Heart right ventricle (tissue), 16 donors: ENCODE measurements at regions not wholly inside any gene's neighbourhood (a gene's known extent, or its start where the extent isn't known, plus 50 kb on each side); places are given as distances from the start of the nearest gene placed in this dataset.

Experiments
- ATAC-seq, 8 donors: fragments of 200-7000 bp; cut with Tn5 transposase; one replicate each; pipeline ENCODE4 v1.9.1; 2020; ENCODE audit warnings: mild to moderate bottlenecking in 8 of 8, moderate library complexity in 8 of 8, moderate number of reproducible peaks in 1 of 8
- DNase-seq, 2 donors: peaks; one replicate each; pipeline ENCODE4 v3.0.0-alpha.2; 2020
- H3K27ac ChIP-seq, 10 donors: fragments of 200-600 bp; sonication (generic) in 2 of 10; one replicate each; pipeline versions ENCODE4 v1.5.0 to v1.8.0; 2020 to 2022; ENCODE audit warnings: mild to moderate bottlenecking in 3 of 10
- H3K27me3 ChIP-seq, 7 donors: fragments of 200-600 bp; one replicate each; pipeline ENCODE4 v1.8.0; 2021 to 2022; ENCODE audit warnings: mild to moderate bottlenecking in 2 of 7
- H3K36me3 ChIP-seq, 9 donors: fragments of 200-600 bp; sonication (generic) in 1 of 9; one replicate each; pipeline versions ENCODE4 v1.5.0 to v1.8.0; 2020 to 2022; ENCODE audit warnings: mild to moderate bottlenecking in 2 of 9
- H3K4me1 ChIP-seq, 9 donors: fragments of 200-600 bp; sonication (generic) in 1 of 9; one replicate each; pipeline versions ENCODE4 v1.5.0 to v1.8.0; 2020 to 2022; ENCODE audit warnings: mild to moderate bottlenecking in 4 of 9
- H3K4me3 ChIP-seq, 10 donors: fragments of 200-600 bp; sonication (generic) in 2 of 10; one replicate each; pipeline versions ENCODE4 v1.5.0 to v1.8.0; 2020 to 2022; ENCODE audit warnings: mild to moderate bottlenecking in 7 of 10, moderate library complexity in 2 of 10
- H3K9me3 ChIP-seq, 11 donors: fragments of 200-600 bp in 10 of 11; sonication (generic) in 2 of 11; one replicate each; pipeline versions ENCODE4 v1.5.0 to v1.8.0; 2013 to 2022; ENCODE audit warnings: mild to moderate bottlenecking in 2 of 11, control low read depth in 1 of 11, moderate library complexity in 1 of 11
- CTCF ChIP-seq, 9 donors: fragments of 200-600 bp; sonication (generic) in 2 of 9; IDR thresholded peaks; one replicate each; pipeline versions ENCODE4 v1.5.0 to v1.8.0; 2021 to 2022; ENCODE audit warnings: antibody characterized with exemption in 9 of 9, mild to moderate bottlenecking in 5 of 9, moderate library complexity in 1 of 9
- WGBS, 2 donors: extraction: QIAGEN DNeasy Blood & Tissue Kit; methylation state at CpG; one replicate each; pipeline ENCODE4 v1.1.7; 2013; ENCODE audit warnings: inconsistent platforms in 1 of 2; 5-methylcytosine and 5-hydroxymethylcytosine counted together
- intact Hi-C, 10 donors: fragments of 100-400 bp; cut with DNase I; formaldehyde crosslinking; loops; one replicate each; pipeline versions ENCODE4 v1.11.1 to v1.14.2; 2022
- donor health status: Arrhythmogenic right ventricular cardiomyopathy.
- donor health status: ischemic (EF 13 %, LVEDD 7.1; RV severe dilation, severe dysfunction).
- donor health status: healthy with polysubstance abuse.
- donor health status: DM: no; HTN: yes; CAD: no.
- donor health status: DM: no; HTN: no; CAD: no.
- donor health status: ischemic (EF 25% LVEDD 6.9; RV normal size, moderate dysfunction).
- donor health status: ischemic (EF 25% LVEDD 5.7; RV mildly dilated, moderate dysfunction).
- donor health status: healthy.
- donor health status: DM: yes; HTN: yes; CAD: no.
- donor health status: Ischemic cardiomyopathy.
- donor health status: ischemic (EF 35%, LVEDD 5.7; RV mildly dilated, moderate dysfunction).
- donor health status: nonischemic (EF 11% LVEDD 7.7; RV severe dilation, severe dysfunction).
- donor health status: DM: yes; HTN: yes; CAD: no.
- donor health status: PGD.
- donor health status: ischemic (EF 29% LVEDD 5.4; RV normal size, mild dysfunction).
- donor health status: nonischemic (EF 23%, LVEDD 6.1; RV moderate dilation, normal function).

DNA sequence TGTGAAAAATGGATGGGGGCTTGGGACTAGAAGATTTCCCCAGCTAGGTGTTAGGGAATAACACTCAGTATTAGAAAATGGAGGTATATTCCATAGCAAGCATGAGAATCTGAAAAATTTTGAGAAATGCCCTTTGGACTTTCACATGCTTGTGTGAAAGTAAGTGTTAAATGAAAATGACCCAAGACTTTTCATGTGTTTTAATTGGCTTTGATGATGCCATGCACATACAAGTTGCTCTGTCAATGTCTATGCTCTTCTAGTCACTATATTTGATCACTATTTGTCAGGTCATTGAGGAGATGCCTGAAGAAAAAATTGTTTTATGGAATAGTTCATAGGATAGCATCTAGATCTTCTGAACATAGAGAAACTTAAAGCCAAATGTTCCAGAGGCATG, 147.6 kb downstream of the SH2D1A start:
- Histone ChIP-seq H3K36me3 (no peaks in the 10 kb centered on the region), H3K4me3 (no peak overlapping the region), H3K27ac (no peak overlapping the region), H3K4me1 (no peaks in the 10 kb centered on the region), H3K9me3 (no peaks in the 10 kb centered on the region), H3K27me3 (no peaks in the 10 kb centered on the region)
- intact Hi-C loops, result no loop called here
- DNase-seq (no peak), ATAC-seq (no peak)
- TF ChIP-seq CTCF (IDR thresholded peaks at IDR 0.05), result no peak

GRCh38 chrX:124497386-124497785, 151.0 kb downstream of the SH2D1A start:
- no peaks in the 10 kb centered on the region for H3K36me3 ChIP-seq
- no peak overlapping the region for H3K27ac ChIP-seq
- H3K9me3 ChIP-seq, result no peaks in the 10 kb centered on the region
- ATAC-seq (no peak), DNase-seq (no peak)
- no peak for TF ChIP-seq CTCF (IDR thresholded peaks at IDR 0.05)
- no peak overlapping the region for H3K4me3 ChIP-seq
- WGBS, 2 donors, result 91 to 95% methylated on average over 4 of the region's 4 CpGs
- intact Hi-C loops, result no loop called here
- peaks cover 0 to 8% (median 0%) of the 10 kb centered on the region in 7 donors for H3K27me3 ChIP-seq
- no peaks in the 10 kb centered on the region for H3K4me1 ChIP-seq

DNA sequence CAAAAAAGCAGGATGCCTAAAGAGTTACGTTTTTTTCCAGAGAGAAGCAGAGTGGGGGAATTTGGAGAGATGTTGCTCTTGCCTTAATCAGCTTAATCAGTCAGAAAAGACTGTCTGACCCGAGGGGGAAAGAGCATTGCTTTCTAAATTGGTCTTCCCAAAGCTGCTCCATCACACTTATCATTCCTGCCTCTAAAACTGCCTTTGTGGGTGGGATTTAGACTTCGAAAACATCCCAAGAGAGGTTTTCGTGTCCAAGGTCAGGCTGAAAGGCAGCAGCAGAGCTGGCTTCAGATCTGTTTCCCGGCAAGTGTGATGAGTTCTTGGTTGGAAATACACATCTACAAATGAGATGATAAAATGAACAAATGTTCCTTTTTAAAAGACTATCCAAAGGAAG, 155.2 kb downstream of the SH2D1A start:
- H3K9me3 ChIP-seq, result no peaks in the 10 kb centered on the region
- TF ChIP-seq CTCF (IDR thresholded peaks at IDR 0.05), result no peak
- DNase-seq, result no peak
- no peak overlapping the region for H3K27ac ChIP-seq
- no peaks in the 10 kb centered on the region for H3K36me3 ChIP-seq
- intact Hi-C loops, result no loop called here
- ATAC-seq, result no peak
- peaks cover 0 to 8% (median 0%) of the 10 kb centered on the region in 7 donors for H3K27me3 ChIP-seq
- H3K4me1 ChIP-seq, result no peaks in the 10 kb centered on the region
- H3K4me3 ChIP-seq, result no peak overlapping the region
- WGBS, 2 donors, result 10% methylated on average over 5 of the region's 5 CpGs

GRCh38 chrX:124502166-124502565, 155.8 kb downstream of the SH2D1A start:
- no peak for TF ChIP-seq CTCF (IDR thresholded peaks at IDR 0.05)
- intact Hi-C loops, result no loop called here
- 19 to 21% methylated on average over 2 of the region's 2 CpGs for WGBS, 2 donors
- DNase-seq, result no peak
- Histone ChIP-seq H3K4me1 (no peaks in the 10 kb centered on the region), H3K27ac (no peak overlapping the region), H3K4me3 (no peak overlapping the region), H3K36me3 (no peaks in the 10 kb centered on the region), H3K9me3 (no peaks in the 10 kb centered on the region), H3K27me3 (peaks cover 0 to 8% (median 0%) of the 10 kb centered on the region in 7 donors)
- no peak for ATAC-seq

DNA sequence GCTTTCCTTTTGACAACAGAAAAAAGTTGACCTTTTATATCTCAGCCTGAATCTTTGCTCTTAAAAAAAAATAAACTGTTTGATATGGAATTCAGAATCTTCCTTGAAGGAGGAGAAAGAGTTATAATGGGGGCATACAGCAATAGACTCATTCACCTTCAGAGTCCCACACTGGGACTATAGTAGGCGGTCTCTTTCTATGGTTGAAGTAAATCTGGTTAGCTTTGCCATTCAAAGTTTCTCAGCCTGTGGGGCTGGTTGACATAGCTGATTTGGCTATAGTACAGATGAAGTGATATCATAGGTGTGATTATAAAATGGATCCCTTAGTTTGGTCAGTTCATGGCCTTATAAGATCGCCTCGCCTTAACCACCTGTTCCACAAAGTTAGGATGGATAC, 156.2 kb downstream of the SH2D1A start:
- no peak overlapping the region for H3K27ac ChIP-seq
- H3K27me3 ChIP-seq, result peaks cover 0 to 8% (median 0%) of the 10 kb centered on the region in 7 donors
- DNase-seq (no peak), ATAC-seq (no peak)
- H3K4me1 ChIP-seq, result no peaks in the 10 kb centered on the region
- WGBS, 2 donors, result 94 to 97% methylated on average over 3 of the region's 3 CpGs
- H3K4me3 ChIP-seq, result no peak overlapping the region
- intact Hi-C loops, result no loop called here
- no peaks in the 10 kb centered on the region for H3K36me3 ChIP-seq
- no peak for TF ChIP-seq CTCF (IDR thresholded peaks at IDR 0.05)
- no peaks in the 10 kb centered on the region for H3K9me3 ChIP-seq
